ENCODE measurements at regions not wholly inside any gene's neighbourhood (a gene's known extent, or its start where the extent isn't known, plus 50 kb on each side); places are given as distances from the start of the nearest gene placed in this dataset.

DNA sequence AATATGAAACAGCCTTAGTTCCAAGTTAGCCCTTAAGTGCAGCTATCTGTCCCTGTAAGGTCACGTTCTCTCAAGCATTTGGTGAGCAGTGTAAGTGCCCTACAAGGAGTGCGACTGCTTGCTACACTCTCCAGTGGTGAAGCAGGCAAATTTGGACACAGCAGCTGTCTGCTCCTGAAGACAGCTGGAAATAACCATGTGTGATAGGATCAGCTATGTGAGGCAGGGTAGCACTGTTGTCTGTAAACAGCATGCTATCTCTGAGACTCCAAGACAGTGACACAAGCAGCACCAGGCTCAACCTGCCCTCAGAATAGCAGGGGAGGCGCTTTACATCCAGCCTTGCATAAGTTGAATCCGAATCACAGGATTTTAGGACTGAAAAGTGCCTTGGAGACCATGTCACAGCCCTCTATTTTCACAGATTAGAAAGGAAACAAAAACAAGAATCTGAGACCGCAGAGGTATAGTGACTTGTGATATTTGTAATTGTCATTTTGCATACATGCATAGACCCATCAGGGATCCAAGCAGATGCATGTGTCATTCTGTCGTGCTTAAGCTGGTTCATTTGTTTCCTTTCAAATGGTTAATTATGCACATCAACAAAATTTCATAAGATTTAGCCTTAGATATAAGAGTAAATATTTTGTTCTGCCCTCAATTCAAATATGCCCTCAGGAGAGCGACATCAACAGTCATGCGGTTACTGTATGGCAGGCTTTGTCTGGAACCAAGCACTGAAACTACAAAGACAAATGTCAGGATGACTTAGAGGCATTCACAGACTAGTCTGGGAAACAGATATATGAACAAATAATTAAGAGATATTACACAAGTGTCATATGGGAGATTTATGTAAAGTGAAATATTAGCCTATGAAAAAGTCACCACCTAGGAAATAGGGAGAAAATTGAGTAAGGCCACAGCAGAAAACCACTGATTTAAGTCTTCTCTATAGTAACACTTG, 134.9 kb upstream of the NRIP1 start:
- TF ChIP-seq, protein P1, sequence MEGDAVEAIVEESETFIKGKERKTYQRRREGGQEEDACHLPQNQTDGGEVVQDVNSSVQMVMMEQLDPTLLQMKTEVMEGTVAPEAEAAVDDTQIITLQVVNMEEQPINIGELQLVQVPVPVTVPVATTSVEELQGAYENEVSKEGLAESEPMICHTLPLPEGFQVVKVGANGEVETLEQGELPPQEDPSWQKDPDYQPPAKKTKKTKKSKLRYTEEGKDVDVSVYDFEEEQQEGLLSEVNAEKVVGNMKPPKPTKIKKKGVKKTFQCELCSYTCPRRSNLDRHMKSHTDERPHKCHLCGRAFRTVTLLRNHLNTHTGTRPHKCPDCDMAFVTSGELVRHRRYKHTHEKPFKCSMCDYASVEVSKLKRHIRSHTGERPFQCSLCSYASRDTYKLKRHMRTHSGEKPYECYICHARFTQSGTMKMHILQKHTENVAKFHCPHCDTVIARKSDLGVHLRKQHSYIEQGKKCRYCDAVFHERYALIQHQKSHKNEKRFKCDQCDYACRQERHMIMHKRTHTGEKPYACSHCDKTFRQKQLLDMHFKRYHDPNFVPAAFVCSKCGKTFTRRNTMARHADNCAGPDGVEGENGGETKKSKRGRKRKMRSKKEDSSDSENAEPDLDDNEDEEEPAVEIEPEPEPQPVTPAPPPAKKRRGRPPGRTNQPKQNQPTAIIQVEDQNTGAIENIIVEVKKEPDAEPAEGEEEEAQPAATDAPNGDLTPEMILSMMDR (conservative IDR thresholded peaks at IDR 0.05), result no peak
- TF ChIP-seq ZFX (IDR thresholded peaks at IDR 0.05), result no peak
- H3K27ac ChIP-seq, result no peak overlapping the region

DNA sequence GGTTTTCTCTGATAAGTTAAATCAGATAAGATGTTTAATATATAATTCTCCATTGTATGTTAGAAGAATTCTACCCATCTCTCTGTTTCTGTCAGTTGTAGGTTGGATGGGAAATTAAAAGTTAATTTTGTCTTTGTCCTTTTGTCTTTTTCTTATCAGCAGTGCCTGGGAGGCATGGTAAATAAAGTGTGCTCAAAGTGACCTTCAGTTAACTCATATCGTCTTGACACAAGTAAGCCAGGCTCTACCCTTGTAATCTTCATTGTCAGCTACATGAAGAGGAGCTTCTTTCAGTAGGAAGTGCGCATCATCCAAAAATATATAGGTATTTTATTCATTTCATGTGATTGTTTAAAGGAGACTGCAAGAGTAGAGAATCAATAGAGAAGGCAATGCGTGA, 138.9 kb upstream of the NRIP1 start:
- H3K27ac ChIP-seq, result peak overlapping the region; percentile 40; the same call in 1 of the 2 replicates
- TF ChIP-seq, protein P1 (conservative IDR thresholded peaks at IDR 0.05), result no peak
- no peak for TF ChIP-seq ZFX (IDR thresholded peaks at IDR 0.05)

DNA sequence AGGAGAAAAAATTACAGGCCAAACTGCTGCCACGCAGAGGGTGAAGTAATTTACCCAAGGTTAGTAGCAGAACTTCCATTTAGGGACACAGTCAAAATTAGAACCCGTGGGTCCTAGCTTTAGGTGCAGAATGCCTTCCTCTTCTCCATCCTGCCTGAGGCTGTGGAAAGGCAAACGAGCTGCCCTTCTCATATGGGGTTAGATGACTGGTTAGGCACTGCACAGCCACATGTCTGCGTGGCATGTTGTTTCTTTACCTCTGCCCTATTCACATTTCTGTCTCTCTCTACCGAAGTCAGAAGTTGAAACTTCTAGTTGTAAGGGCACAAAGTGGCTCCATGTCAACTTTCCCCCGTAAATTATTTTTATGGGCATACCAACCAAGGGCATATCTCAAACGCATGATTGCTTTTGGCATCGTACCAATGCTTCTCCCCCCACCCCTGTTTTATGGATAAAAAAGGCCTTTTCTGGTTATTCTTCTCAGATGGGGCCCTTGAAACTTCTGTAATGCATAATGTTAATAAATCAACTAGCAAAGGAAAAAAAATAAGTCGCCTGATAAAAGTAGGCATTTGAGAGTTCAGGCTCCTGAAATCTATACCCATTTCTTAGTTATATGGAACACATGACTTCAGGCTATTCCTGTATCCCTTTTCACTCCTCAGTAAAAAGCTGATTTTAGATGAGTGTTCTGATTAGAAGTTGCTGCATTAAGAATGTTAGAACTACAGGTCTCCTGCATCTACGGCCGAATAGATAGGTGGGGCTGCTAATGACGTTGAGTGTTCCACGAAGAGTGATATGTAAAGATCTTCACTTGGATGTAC, 139.6 kb upstream of the NRIP1 start:
- TF ChIP-seq ZFX (IDR thresholded peaks at IDR 0.05), result no peak
- TF ChIP-seq, protein P1 (conservative IDR thresholded peaks at IDR 0.05), result no peak
- H3K27ac ChIP-seq, result peak overlapping the region; percentile 40; the same call in 1 of the 2 replicates

DNA sequence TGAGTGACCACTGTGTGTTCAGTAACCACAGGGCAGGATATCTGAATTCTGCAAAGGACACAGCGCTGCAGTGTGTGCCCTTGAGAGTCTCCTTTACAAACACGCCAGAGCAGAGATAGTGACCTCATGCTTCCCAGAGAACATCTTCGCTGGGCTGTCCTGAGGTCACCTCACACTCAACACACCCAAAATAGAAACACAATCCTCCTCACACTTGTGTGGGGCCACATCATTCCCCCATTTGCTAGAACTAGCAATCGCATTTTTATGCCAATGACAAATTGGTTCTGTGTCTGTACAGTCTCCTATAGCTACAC, 140.1 kb upstream of the NRIP1 start:
- no peak overlapping the region for H3K27ac ChIP-seq
- no peak for TF ChIP-seq ZFX (IDR thresholded peaks at IDR 0.05)
- TF ChIP-seq, protein P1 (conservative IDR thresholded peaks at IDR 0.05), result no peak

DNA sequence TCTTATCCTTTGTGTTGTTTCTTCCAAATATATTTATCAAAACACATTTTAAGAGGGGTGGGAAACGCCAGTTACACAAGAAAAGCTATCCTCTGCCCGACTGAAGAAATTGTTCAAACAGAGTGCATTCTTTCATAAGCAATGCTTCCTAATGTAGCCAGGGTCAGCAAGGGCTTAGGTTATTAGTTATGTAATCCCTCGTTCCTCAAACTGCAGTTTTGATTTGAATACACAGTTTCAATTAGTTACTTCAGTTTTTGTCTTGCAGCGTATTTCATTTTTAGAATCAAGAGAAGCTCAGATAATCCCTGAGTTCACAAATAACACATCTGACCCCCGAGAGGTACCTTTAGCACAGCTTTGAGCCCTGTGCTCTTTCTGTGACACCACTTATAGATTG, 141.7 kb upstream of the NRIP1 start:
- H3K27ac ChIP-seq, result no peak overlapping the region
- TF ChIP-seq, protein P1 (conservative IDR thresholded peaks at IDR 0.05), result no peak
- TF ChIP-seq ZFX (IDR thresholded peaks at IDR 0.05), result no peak

DNA sequence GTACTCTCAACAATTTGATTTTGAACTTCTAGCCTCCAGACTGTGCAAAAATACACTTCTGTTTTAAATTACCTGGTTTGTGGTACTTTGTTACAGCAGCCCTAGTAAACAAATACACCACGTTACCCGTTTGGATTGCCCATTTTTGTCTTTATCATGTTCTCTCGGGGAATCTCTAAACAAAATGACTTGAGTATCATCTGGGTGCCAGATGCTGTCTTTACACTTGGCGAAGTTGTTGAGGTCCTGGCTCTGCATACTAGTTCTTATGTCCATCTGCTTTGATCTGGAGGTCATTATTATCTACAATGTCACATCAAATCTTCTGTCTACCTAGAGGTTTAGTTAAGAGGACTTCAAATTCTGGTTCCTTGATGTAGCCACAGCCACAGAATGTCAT, 142.4 kb upstream of the NRIP1 start:
- TF ChIP-seq, protein P1 (conservative IDR thresholded peaks at IDR 0.05), result no peak
- TF ChIP-seq ZFX (IDR thresholded peaks at IDR 0.05), result no peak
- H3K27ac ChIP-seq, result no peak overlapping the region

All from C4-2B (cell line).